Caco-2 (cell line): ENCODE measurements at regions not wholly inside any gene's neighbourhood (a gene's known extent, or its start where the extent isn't known, plus 50 kb on each side); places are given as distances from the start of the nearest gene placed in this dataset.

Experiments
- BruUV-seq: library from RNA; stranded (reverse); fragments of 400-500 nt; replicated peaks from 2 replicates; lab custom pipeline; 2021; lab: Mats Ljungman, UMichigan
- CTCF ChIA-PET: fragments of 300-600 bp; sonication (Branson Sonifier 250); formaldehyde crosslinking; loops from one replicate; lab custom pipeline; 2022; ENCODE audit warnings: antibody characterized with exemption; lab: Charles Lee
- POLR2A ChIA-PET: fragments of 300-600 bp; sonication (Branson Sonifier 250); formaldehyde crosslinking; loops from one replicate; lab custom pipeline; 2022; ENCODE audit warnings: antibody characterized with exemption; lab: Charles Lee
- DNase-seq, 2 experiments: peaks; one replicate each; pipeline versions ENCODE4 v3.0.0 to v3.0.0-alpha.2; 2020 to 2022
- H3K27me3 ChIP-seq: replicated peaks from 2 replicates; pipeline ENCODE4 v1.6.0; 2011; ENCODE audit warnings: low read length; ENCODE audit not compliant: control insufficient read depth, insufficient read depth
- H3K36me3 ChIP-seq: 2 replicates; pipeline ENCODE4 v1.5.1; 2011; ENCODE audit warnings: low read length; ENCODE audit not compliant: control insufficient read depth, insufficient read depth
- H3K4me1 ChIP-seq: fragments of 250-450 bp; sonication (Bioruptor Pico); 2 replicates; pipeline ENCODE4 v1.5.1; 2020; ENCODE audit warnings: mild to moderate bottlenecking
- H3K4me3 ChIP-seq: 2 replicates; pipeline ENCODE4 v1.5.1; 2011; ENCODE audit warnings: low read depth, mild to moderate bottlenecking, control low read depth, low read length
- H3K9me3 ChIP-seq: fragments of 250-450 bp; sonication (Bioruptor Pico); 2 replicates; pipeline ENCODE4 v1.5.1; 2020; ENCODE audit warnings: mild to moderate bottlenecking, moderate library complexity
- H3K27ac Mint-ChIP-seq: one replicate; pipeline ENCODE4 v1.8.0; 2022; ENCODE audit warnings: mixed read lengths; ENCODE audit not compliant: unreplicated experiment
- H3K27me3 Mint-ChIP-seq: one replicate; pipeline ENCODE4 v1.8.0; 2022; ENCODE audit warnings: mixed read lengths; ENCODE audit not compliant: insufficient read depth, unreplicated experiment
- H3K36me3 Mint-ChIP-seq: one replicate; pipeline ENCODE4 v1.8.0; 2022; ENCODE audit warnings: mild to moderate bottlenecking, mixed read lengths; ENCODE audit not compliant: insufficient read depth, unreplicated experiment
- H3K4me1 Mint-ChIP-seq: one replicate; pipeline ENCODE4 v1.8.0; 2022; ENCODE audit warnings: low read depth, mixed read lengths; ENCODE audit not compliant: unreplicated experiment
- H3K4me3 Mint-ChIP-seq: one replicate; pipeline ENCODE4 v1.8.0; 2022; ENCODE audit warnings: mild to moderate bottlenecking, moderate library complexity, mixed read lengths; ENCODE audit not compliant: unreplicated experiment
- H3K9me3 Mint-ChIP-seq: one replicate; pipeline ENCODE4 v1.8.0; 2022; ENCODE audit warnings: mixed read lengths; ENCODE audit not compliant: unreplicated experiment
- CTCF ChIP-seq, 2 experiments: fragments of 200-600 bp in 1 of 2; IDR thresholded peaks; 1 replicate in 1 of 2; 2 replicates in 1 of 2; pipeline versions ENCODE4 v1.5.1 to v1.8.0; 2011 to 2022; ENCODE audit warnings: antibody characterized with exemption in 1 of 2, control low read depth in 1 of 2, inconsistent platforms in 1 of 2, low read depth in 1 of 2, low read length in 1 of 2, mild to moderate bottlenecking in 1 of 2, moderate library complexity in 1 of 2; ENCODE audit not compliant: insufficient read depth in 1 of 2, severe bottlenecking in 1 of 2, unreplicated experiment in 1 of 2
- intact Hi-C: fragments of 100-400 bp; cut with micrococcal nuclease; formaldehyde crosslinking; loops from one replicate; pipeline ENCODE4 v1.10.0; 2022; ENCODE audit not compliant: unreplicated experiment

- no peak for DNase-seq
- Histone ChIP-seq H3K9me3 (no peaks in the 10 kb centered on the region), H3K27me3 (no peaks in the 10 kb centered on the region), H3K36me3 (no peaks in the 10 kb centered on the region), H3K4me1 (no peaks in the 10 kb centered on the region), H3K4me3 (no peak overlapping the region)
- POLR2A ChIA-PET: no interaction called here
- Mint-ChIP-seq H3K9me3 (no peaks in the 10 kb centered on the region), H3K27ac (no peak overlapping the region), H3K4me1 (no peaks in the 10 kb centered on the region), H3K27me3 (peaks cover 17% of the 10 kb centered on the region), H3K36me3 (no peaks in the 10 kb centered on the region), H3K4me3 (no peak overlapping the region)
- intact Hi-C loops: no loop called here
- CTCF ChIA-PET: no interaction called here
- BruUV-seq: no TSS peak
- no peak for TF ChIP-seq CTCF (IDR thresholded peaks at IDR 0.05; ENCODE audit: insufficient read depth in 1 of 2, low read depth in 1 of 2, low read length in 1 of 2, severe bottlenecking in 1 of 2, unreplicated experiment in 1 of 2)
These were observed 136.1 kb downstream of the TMEM200C start for GRCh38 chr18:5759194-5759593.

GRCh38 chr18:5756823-5757222, 138.5 kb downstream of the TMEM200C start:
- peaks cover 6% of the 10 kb centered on the region for H3K27me3 Mint-ChIP-seq
- POLR2A ChIA-PET: no interaction called here
- H3K4me1 ChIP-seq: no peaks in the 10 kb centered on the region
- no peaks in the 10 kb centered on the region for H3K9me3 ChIP-seq
- no peaks in the 10 kb centered on the region for H3K36me3 ChIP-seq
- intact Hi-C loops: no loop called here
- H3K27me3 ChIP-seq: no peaks in the 10 kb centered on the region
- H3K4me3 Mint-ChIP-seq: no peak overlapping the region
- no peak for TF ChIP-seq CTCF (IDR thresholded peaks at IDR 0.05; ENCODE audit: insufficient read depth in 1 of 2, low read depth in 1 of 2, low read length in 1 of 2, severe bottlenecking in 1 of 2, unreplicated experiment in 1 of 2)
- H3K9me3 Mint-ChIP-seq: no peaks in the 10 kb centered on the region
- DNase-seq: no peak
- no peaks in the 10 kb centered on the region for H3K36me3 Mint-ChIP-seq
- CTCF ChIA-PET: no interaction called here
- H3K4me1 Mint-ChIP-seq: no peaks in the 10 kb centered on the region
- H3K27ac Mint-ChIP-seq: no peak overlapping the region
- no TSS peak for BruUV-seq
- no peak overlapping the region for H3K4me3 ChIP-seq

GRCh38 chr18:5747678-5748077, 147.6 kb downstream of the TMEM200C start:
- no peak for DNase-seq
- no TSS peak for BruUV-seq
- CTCF ChIA-PET: no interaction called here
- no peaks in the 10 kb centered on the region for H3K27me3 Mint-ChIP-seq
- no peaks in the 10 kb centered on the region for H3K36me3 ChIP-seq
- intact Hi-C loops: no loop called here
- no peak for TF ChIP-seq CTCF (IDR thresholded peaks at IDR 0.05; ENCODE audit: insufficient read depth in 1 of 2, low read depth in 1 of 2, low read length in 1 of 2, severe bottlenecking in 1 of 2, unreplicated experiment in 1 of 2)
- no peaks in the 10 kb centered on the region for H3K9me3 ChIP-seq
- H3K4me1 Mint-ChIP-seq: peaks cover 12% of the 10 kb centered on the region
- POLR2A ChIA-PET: no interaction called here
- H3K4me3 ChIP-seq: no peak overlapping the region
- H3K4me3 Mint-ChIP-seq: no peak overlapping the region
- no peak overlapping the region for H3K27ac Mint-ChIP-seq
- peaks cover 15% of the 10 kb centered on the region for H3K4me1 ChIP-seq
- H3K36me3 Mint-ChIP-seq: no peaks in the 10 kb centered on the region
- H3K27me3 ChIP-seq: no peaks in the 10 kb centered on the region
- peaks cover 10% of the 10 kb centered on the region for H3K9me3 Mint-ChIP-seq
